ENCODE measurements at regions not wholly inside any gene's neighbourhood (a gene's known extent, or its start where the extent isn't known, plus 50 kb on each side); places are given as distances from the start of the nearest gene placed in this dataset.

GRCh38 chr4:116010923-116011322 lies 897.5 kb upstream of the NDST4 start:
- Mint-ChIP-seq H3K27me3 (ENCODE audit: insufficient read depth, low read depth, poor library complexity) (peaks cover 2% of the 10 kb centered on the region), H3K36me3 (ENCODE audit: low read depth) (peaks cover 35% of the 10 kb centered on the region), H3K9me3 (peaks cover 40% of the 10 kb centered on the region), H3K4me1 (no peaks in the 10 kb centered on the region), H3K27ac (no peak overlapping the region), H3K4me3 (no peak overlapping the region)
- no peak overlapping the region for H3K4me3 ChIP-seq
- H3K9me2 ChIP-seq (ENCODE audit: insufficient read depth) = no peaks in the 10 kb centered on the region
- ATAC-seq (no peak), DNase-seq (ENCODE audit: low spot score) (no peak)
- no peak for TF ChIP-seq EZH2phosphoT487 (IDR thresholded peaks at IDR 0.05; ENCODE audit: unreplicated experiment)
- no peak for TF ChIP-seq CTCF (conservative IDR thresholded peaks at IDR 0.05; ENCODE audit: low read depth in 2 of 2)
- no peak for TF ChIP-seq POLR2AphosphoS5 (IDR thresholded peaks at IDR 0.05; ENCODE audit: low read depth)
- TF ChIP-seq, protein P1, sequence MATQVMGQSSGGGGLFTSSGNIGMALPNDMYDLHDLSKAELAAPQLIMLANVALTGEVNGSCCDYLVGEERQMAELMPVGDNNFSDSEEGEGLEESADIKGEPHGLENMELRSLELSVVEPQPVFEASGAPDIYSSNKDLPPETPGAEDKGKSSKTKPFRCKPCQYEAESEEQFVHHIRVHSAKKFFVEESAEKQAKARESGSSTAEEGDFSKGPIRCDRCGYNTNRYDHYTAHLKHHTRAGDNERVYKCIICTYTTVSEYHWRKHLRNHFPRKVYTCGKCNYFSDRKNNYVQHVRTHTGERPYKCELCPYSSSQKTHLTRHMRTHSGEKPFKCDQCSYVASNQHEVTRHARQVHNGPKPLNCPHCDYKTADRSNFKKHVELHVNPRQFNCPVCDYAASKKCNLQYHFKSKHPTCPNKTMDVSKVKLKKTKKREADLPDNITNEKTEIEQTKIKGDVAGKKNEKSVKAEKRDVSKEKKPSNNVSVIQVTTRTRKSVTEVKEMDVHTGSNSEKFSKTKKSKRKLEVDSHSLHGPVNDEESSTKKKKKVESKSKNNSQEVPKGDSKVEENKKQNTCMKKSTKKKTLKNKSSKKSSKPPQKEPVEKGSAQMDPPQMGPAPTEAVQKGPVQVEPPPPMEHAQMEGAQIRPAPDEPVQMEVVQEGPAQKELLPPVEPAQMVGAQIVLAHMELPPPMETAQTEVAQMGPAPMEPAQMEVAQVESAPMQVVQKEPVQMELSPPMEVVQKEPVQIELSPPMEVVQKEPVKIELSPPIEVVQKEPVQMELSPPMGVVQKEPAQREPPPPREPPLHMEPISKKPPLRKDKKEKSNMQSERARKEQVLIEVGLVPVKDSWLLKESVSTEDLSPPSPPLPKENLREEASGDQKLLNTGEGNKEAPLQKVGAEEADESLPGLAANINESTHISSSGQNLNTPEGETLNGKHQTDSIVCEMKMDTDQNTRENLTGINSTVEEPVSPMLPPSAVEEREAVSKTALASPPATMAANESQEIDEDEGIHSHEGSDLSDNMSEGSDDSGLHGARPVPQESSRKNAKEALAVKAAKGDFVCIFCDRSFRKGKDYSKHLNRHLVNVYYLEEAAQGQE (IDR thresholded peaks at IDR 0.05; ENCODE audit: unreplicated experiment) = no peak
- no peak for TF ChIP-seq JUNB (IDR thresholded peaks at IDR 0.05; ENCODE audit: unreplicated experiment)
- TF ChIP-seq ZNF114 (CRISPR knock-in tag; IDR thresholded peaks at IDR 0.05) = no peak
- no peak for TF ChIP-seq ETS1 (IDR thresholded peaks at IDR 0.05)
- TF ChIP-seq EZH2 (IDR thresholded peaks at IDR 0.05; ENCODE audit: low read depth, unreplicated experiment) = no peak
- TF ChIP-seq STAT1 (IDR thresholded peaks at IDR 0.05; ENCODE audit: unreplicated experiment) = no peak
- peaks cover 22% of the 10 kb centered on the region for H3K36me3 ChIP-seq (ENCODE audit: insufficient read depth)
- H3F3A ChIP-seq (replicated peaks; ENCODE audit: low read depth) = no peaks in the 10 kb centered on the region
- no peak overlapping the region for H2AFZ ChIP-seq
- H4K20me1 ChIP-seq (replicated peaks; ENCODE audit: insufficient read depth) = no peaks in the 10 kb centered on the region
- no peak overlapping the region for H3K27ac ChIP-seq (ENCODE audit: low read depth)
- H3K79me2 ChIP-seq (replicated peaks; ENCODE audit: insufficient read depth) = no peaks in the 10 kb centered on the region
- H3K27me3 ChIP-seq (ENCODE audit: insufficient read depth) = no peaks in the 10 kb centered on the region
- no peaks in the 10 kb centered on the region for H3K4me1 ChIP-seq (ENCODE audit: insufficient read depth)
- no peak overlapping the region for H3K4me2 ChIP-seq

DNA sequence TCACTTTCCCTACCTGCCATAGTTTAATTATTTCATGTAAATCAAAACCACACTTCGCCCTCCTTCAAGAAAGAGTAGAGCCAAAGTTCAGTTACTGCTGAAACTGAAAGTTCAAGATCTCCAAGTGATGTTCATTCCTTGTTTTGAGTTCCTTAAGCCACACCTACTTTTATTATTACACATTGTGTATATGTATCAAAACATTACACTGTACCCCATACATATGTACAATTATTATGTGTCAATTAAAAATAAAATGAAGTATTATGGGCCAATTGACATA lies 892.3 kb upstream of the NDST4 start:
- Histone ChIP-seq H3K27ac (ENCODE audit: low read depth) (no peak overlapping the region), H2AFZ (no peak overlapping the region)

More for the DNA sequence above, 892.3 kb upstream of the NDST4 start:
- H3K4me1 Mint-ChIP-seq = no peaks in the 10 kb centered on the region
- H3K27me3 ChIP-seq (ENCODE audit: insufficient read depth) = no peaks in the 10 kb centered on the region
- no peak overlapping the region for H3K4me3 Mint-ChIP-seq
- no peaks in the 10 kb centered on the region for H4K20me1 ChIP-seq (replicated peaks; ENCODE audit: insufficient read depth)
- peaks cover 2% of the 10 kb centered on the region for H3K27me3 Mint-ChIP-seq (ENCODE audit: insufficient read depth, low read depth, poor library complexity)
- no peaks in the 10 kb centered on the region for H3F3A ChIP-seq (replicated peaks; ENCODE audit: low read depth)
- no peak for TF ChIP-seq STAT1 (IDR thresholded peaks at IDR 0.05; ENCODE audit: unreplicated experiment)
- TF ChIP-seq EZH2 (IDR thresholded peaks at IDR 0.05; ENCODE audit: low read depth, unreplicated experiment) = no peak
- no peak for TF ChIP-seq CTCF (conservative IDR thresholded peaks at IDR 0.05; ENCODE audit: low read depth in 2 of 2)
- TF ChIP-seq, protein P1 (IDR thresholded peaks at IDR 0.05; ENCODE audit: unreplicated experiment) = no peak
- TF ChIP-seq POLR2AphosphoS5 (IDR thresholded peaks at IDR 0.05; ENCODE audit: low read depth) = no peak
- no peaks in the 10 kb centered on the region for H3K9me3 Mint-ChIP-seq
- H3K4me3 ChIP-seq = no peak overlapping the region
- no peaks in the 10 kb centered on the region for H3K4me1 ChIP-seq (ENCODE audit: insufficient read depth)
- no peak for DNase-seq (ENCODE audit: low spot score)
- H3K4me2 ChIP-seq = no peak overlapping the region
- H3K36me3 Mint-ChIP-seq (ENCODE audit: low read depth) = no peaks in the 10 kb centered on the region; the same call in 2 of the 3 replicates
- H3K27ac Mint-ChIP-seq = no peak overlapping the region; the same call in 1 of the 2 replicates
- 0 out of 2 replicates have a peak, but pooled peaks cover 3% of the 10 kb centered on the region for H3K9me2 ChIP-seq (ENCODE audit: insufficient read depth)
- no peak for ATAC-seq
- no peaks in the 10 kb centered on the region for H3K79me2 ChIP-seq (replicated peaks; ENCODE audit: insufficient read depth)
- H3K36me3 ChIP-seq (ENCODE audit: insufficient read depth) = no peaks in the 10 kb centered on the region

All from GM23338 (cell line).